ENCODE measurements at regions not wholly inside any gene's neighbourhood (a gene's known extent, or its start where the extent isn't known, plus 50 kb on each side); places are given as distances from the start of the nearest gene placed in this dataset.

DNA sequence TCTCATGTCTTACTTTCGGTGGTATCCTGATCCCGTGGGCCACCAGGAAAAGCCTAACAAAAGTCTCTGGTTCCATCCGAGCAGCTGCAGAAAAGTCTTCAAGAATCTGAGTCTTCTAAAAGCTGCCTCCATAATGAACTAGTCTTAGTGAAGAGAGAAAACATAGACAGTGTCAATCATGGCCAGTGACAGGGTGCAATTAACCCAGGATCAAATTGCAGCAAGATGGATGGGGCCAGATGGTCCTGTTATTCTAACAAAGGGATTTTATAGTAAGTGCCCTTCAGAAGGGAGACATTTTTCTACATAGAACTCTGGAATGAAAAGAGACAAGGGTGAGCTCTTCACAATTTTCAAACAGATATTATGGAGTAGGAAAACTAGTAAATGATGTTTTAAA lies 281.6 kb upstream of the ZFP64 start:
- H3K4me3 ChIP-seq (ENCODE audit: low read depth, low read length), result no peak overlapping the region
- no peak overlapping the region for H2AFZ ChIP-seq (ENCODE audit: low read length, unreplicated experiment)
- no peaks in the 10 kb centered on the region for H3K79me2 ChIP-seq (ENCODE audit: control insufficient read depth, insufficient read depth, low read length, unreplicated experiment)
- no peaks in the 10 kb centered on the region for H3K27me3 ChIP-seq (ENCODE audit: insufficient read depth, low read length)
- H3K27ac ChIP-seq (ENCODE audit: low read depth, low read length), result no peak overlapping the region
- H3K4me1 ChIP-seq (ENCODE audit: control insufficient read depth, insufficient read depth, low read length, unreplicated experiment), result no peaks in the 10 kb centered on the region
- no peaks in the 10 kb centered on the region for H3K36me3 ChIP-seq (ENCODE audit: insufficient read depth, low read length)

DNA sequence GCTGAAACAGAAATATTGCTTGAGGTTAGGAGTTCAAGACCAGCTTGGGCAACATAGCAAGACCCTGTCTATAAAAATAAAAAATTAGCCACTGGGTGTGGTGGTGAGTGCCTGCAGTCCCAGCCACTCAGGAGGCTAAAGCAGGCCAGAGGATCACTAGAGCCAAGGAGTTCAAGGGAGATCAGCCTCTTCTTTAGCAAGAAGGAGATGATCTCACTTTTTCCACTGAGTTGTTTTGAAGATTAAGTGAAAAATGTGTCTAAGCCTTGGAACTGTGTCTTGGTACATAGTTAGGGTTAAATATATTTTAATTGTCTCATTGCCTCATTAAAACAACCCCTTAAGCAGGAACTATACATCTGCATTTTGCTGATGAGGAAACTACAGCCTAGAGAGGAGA lies 279.0 kb upstream of the ZFP64 start:
- Histone ChIP-seq H3K79me2 (ENCODE audit: control insufficient read depth, insufficient read depth, low read length, unreplicated experiment) (no peaks in the 10 kb centered on the region), H3K36me3 (ENCODE audit: insufficient read depth, low read length) (no peaks in the 10 kb centered on the region), H3K4me1 (ENCODE audit: control insufficient read depth, insufficient read depth, low read length, unreplicated experiment) (no peaks in the 10 kb centered on the region), H2AFZ (ENCODE audit: low read length, unreplicated experiment) (no peak overlapping the region), H3K27ac (ENCODE audit: low read depth, low read length) (no peak overlapping the region), H3K27me3 (ENCODE audit: insufficient read depth, low read length) (no peaks in the 10 kb centered on the region), H3K4me3 (ENCODE audit: low read depth, low read length) (no peak overlapping the region)

DNA sequence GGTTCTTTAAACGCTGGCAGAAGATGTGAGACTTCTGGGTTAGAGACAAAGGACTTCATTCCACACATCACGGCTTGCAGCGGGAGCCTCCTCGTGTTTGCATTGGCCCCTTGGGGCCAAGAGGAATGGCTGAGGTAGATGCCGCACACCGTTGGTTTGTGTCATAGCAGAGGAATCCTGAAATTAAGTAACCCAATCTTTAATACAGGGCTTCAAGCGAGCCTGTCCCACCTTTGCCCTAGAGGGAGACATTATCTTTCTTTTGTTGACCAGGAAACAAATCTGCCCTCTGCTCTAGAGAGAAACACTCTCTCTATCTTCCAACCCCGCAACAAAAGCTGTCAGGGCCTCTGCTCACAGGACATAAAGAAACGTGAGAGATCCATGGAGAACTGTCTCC lies 277.5 kb upstream of the ZFP64 start:
- no peaks in the 10 kb centered on the region for H3K27me3 ChIP-seq (ENCODE audit: insufficient read depth, low read length)
- H3K36me3 ChIP-seq (ENCODE audit: insufficient read depth, low read length), result no peaks in the 10 kb centered on the region
- H3K4me1 ChIP-seq (ENCODE audit: control insufficient read depth, insufficient read depth, low read length, unreplicated experiment), result no peaks in the 10 kb centered on the region
- H3K4me3 ChIP-seq (ENCODE audit: low read depth, low read length), result no peak overlapping the region
- H2AFZ ChIP-seq (ENCODE audit: low read length, unreplicated experiment), result no peak overlapping the region
- H3K79me2 ChIP-seq (ENCODE audit: control insufficient read depth, insufficient read depth, low read length, unreplicated experiment), result no peaks in the 10 kb centered on the region
- no peak overlapping the region for H3K27ac ChIP-seq (ENCODE audit: low read depth, low read length)

DNA sequence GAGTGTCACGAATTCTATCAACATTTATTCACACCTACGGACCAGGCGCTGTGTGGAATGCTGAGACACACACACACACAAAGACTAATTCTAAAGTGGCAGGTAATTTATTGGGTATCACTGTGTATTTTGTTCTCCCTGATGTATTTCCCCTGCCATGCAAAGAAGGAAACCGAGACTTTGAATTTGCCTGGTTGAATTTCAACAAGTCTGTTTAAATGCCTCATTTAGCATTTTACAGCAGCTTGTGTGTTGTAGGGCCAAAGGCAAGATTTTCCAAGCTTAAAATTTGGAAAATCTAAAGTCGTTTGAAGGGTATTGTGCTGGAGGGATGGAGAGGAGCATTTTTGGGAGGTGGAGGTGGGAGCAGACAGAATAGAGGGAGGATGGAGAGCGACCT lies 274.4 kb upstream of the ZFP64 start:
- Histone ChIP-seq H3K79me2 (ENCODE audit: control insufficient read depth, insufficient read depth, low read length, unreplicated experiment) (no peaks in the 10 kb centered on the region), H2AFZ (ENCODE audit: low read length, unreplicated experiment) (no peak overlapping the region), H3K4me1 (ENCODE audit: control insufficient read depth, insufficient read depth, low read length, unreplicated experiment) (no peaks in the 10 kb centered on the region), H3K36me3 (ENCODE audit: insufficient read depth, low read length) (no peaks in the 10 kb centered on the region), H3K27me3 (ENCODE audit: insufficient read depth, low read length) (no peaks in the 10 kb centered on the region), H3K27ac (ENCODE audit: low read depth, low read length) (no peak overlapping the region), H3K4me3 (ENCODE audit: low read depth, low read length) (no peak overlapping the region)

DNA sequence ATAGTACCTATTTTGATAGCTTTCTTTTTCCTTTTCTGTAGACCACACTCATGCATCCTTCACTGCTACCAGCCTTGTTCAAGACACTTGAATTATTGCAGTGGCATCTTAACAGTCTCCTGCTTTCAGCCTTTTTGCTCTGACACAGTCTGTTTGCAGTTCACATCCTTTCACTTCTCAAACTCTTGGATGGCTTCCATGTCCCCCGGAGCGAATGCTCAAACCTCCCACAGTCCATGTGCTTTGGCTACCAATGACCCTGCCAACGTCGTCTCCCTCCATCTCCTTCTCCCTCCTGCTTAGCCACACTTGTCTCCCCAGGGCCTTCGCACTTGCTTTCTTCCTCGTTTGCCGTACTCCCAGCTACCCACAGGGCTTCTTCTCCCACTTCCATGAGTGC lies 270.0 kb upstream of the ZFP64 start:
- H3K27me3 ChIP-seq (ENCODE audit: insufficient read depth, low read length), result no peaks in the 10 kb centered on the region
- H3K79me2 ChIP-seq (ENCODE audit: control insufficient read depth, insufficient read depth, low read length, unreplicated experiment), result no peaks in the 10 kb centered on the region
- H3K36me3 ChIP-seq (ENCODE audit: insufficient read depth, low read length), result no peaks in the 10 kb centered on the region
- H3K27ac ChIP-seq (ENCODE audit: low read depth, low read length), result no peak overlapping the region
- H2AFZ ChIP-seq (ENCODE audit: low read length, unreplicated experiment), result no peak overlapping the region
- H3K4me3 ChIP-seq (ENCODE audit: low read depth, low read length), result no peak overlapping the region
- no peaks in the 10 kb centered on the region for H3K4me1 ChIP-seq (ENCODE audit: control insufficient read depth, insufficient read depth, low read length, unreplicated experiment)

DNA sequence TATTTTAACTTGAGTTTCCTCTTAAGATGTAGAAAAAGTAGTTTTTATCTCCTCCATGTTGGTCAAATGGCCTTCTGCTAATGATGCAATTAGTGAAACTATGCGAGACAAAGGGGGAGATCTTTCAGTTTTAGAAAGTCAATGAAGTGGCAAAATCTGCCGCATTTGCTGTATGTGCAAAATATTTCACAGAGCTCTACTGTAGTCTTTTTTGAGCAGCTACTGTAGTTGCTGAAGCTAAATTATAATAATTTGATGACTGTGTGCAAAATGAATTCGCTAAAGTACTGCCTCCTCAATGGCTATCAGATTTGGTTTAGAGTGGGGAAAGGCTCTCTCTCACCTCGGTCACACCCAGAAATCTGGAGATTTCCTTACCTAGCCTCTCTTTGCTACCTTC lies 267.6 kb upstream of the ZFP64 start:
- H2AFZ ChIP-seq (ENCODE audit: low read length, unreplicated experiment), result no peak overlapping the region
- H3K27me3 ChIP-seq (ENCODE audit: insufficient read depth, low read length), result no peaks in the 10 kb centered on the region
- no peaks in the 10 kb centered on the region for H3K4me1 ChIP-seq (ENCODE audit: control insufficient read depth, insufficient read depth, low read length, unreplicated experiment)
- no peaks in the 10 kb centered on the region for H3K36me3 ChIP-seq (ENCODE audit: insufficient read depth, low read length)
- H3K4me3 ChIP-seq (ENCODE audit: low read depth, low read length), result no peak overlapping the region
- H3K79me2 ChIP-seq (ENCODE audit: control insufficient read depth, insufficient read depth, low read length, unreplicated experiment), result no peaks in the 10 kb centered on the region
- H3K27ac ChIP-seq (ENCODE audit: low read depth, low read length), result no peak overlapping the region

DNA sequence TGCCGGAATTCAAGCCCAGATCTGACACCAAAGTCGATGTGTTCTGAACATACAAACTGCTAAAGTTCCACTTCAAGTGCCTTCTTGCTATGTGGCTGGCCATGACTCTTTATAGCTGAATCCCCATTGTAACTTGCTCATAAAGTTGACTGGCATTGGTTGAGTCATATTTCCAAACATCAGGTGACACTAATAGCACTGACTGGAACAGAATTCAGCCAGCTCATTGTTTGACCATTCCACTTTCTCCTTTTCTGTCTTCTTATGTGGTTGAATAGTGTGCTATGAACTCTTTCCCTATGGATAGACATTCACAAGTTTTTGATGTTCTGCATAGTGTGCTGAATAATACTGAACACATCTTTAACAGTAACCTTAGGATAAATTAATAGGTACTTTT lies 266.2 kb upstream of the ZFP64 start:
- H3K4me1 ChIP-seq (ENCODE audit: control insufficient read depth, insufficient read depth, low read length, unreplicated experiment), result no peaks in the 10 kb centered on the region
- H3K4me3 ChIP-seq (ENCODE audit: low read depth, low read length), result no peak overlapping the region
- H2AFZ ChIP-seq (ENCODE audit: low read length, unreplicated experiment), result no peak overlapping the region
- H3K27me3 ChIP-seq (ENCODE audit: insufficient read depth, low read length), result no peaks in the 10 kb centered on the region
- no peak overlapping the region for H3K27ac ChIP-seq (ENCODE audit: low read depth, low read length)
- H3K36me3 ChIP-seq (ENCODE audit: insufficient read depth, low read length), result no peaks in the 10 kb centered on the region
- H3K79me2 ChIP-seq (ENCODE audit: control insufficient read depth, insufficient read depth, low read length, unreplicated experiment), result no peaks in the 10 kb centered on the region

DNA sequence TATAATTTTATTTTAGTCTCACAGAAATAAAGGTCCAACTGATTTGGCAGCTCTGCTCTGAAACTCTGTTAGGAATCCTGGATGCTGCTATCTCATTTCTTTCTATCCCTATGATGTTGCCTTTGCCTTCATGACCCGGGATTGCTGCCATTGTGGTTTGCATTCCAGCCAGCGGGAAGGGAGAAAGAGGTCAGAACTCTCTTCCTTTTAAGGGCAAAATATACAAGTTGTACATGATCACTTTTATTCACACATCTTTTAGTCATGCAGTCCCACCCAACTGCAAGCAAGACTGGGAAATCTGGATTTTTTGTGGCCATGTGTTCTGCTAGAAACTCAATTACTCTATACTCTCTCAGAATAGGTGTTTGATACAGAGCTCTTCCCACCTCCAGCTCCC lies 263.1 kb upstream of the ZFP64 start:
- Histone ChIP-seq H3K36me3 (ENCODE audit: insufficient read depth, low read length) (no peaks in the 10 kb centered on the region), H3K27ac (ENCODE audit: low read depth, low read length) (no peak overlapping the region), H3K4me3 (ENCODE audit: low read depth, low read length) (no peak overlapping the region), H2AFZ (ENCODE audit: low read length, unreplicated experiment) (no peak overlapping the region), H3K27me3 (ENCODE audit: insufficient read depth, low read length) (no peaks in the 10 kb centered on the region), H3K79me2 (ENCODE audit: control insufficient read depth, insufficient read depth, low read length, unreplicated experiment) (no peaks in the 10 kb centered on the region), H3K4me1 (ENCODE audit: control insufficient read depth, insufficient read depth, low read length, unreplicated experiment) (no peaks in the 10 kb centered on the region)

DNA sequence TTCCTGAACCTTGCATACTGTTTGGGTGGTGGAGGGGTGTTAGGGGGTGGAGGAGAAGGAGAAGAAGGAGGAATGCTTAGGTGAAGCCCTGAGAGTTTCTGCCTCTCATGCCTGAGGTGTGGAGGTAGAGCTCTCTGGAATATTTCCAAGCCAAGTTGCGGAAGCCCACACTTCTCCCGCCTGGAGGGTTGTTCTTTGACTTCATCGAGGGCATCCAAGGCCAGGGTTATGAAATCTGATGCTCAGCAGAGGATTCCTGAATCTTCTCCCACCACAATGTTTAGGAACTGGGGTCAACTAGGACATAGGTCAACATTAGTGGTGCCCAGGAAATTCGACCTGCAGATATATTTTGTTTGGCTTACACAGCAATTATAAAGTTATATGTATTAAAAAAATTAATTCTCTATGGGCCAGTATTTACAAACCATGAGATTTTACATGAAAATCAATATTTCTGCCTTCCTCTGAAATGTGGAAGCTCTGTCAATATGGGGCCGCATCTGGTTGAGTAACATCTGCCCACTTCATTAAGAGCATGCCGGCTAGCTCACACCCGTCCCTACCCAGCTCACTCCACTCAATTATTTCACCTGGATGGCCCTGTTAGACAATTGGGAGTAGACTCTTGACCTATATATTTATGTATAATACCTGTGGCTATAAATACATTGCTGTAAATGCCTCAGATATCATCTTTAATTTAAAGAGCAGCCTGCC lies 257.1 kb upstream of the ZFP64 start:
- H2AFZ ChIP-seq (ENCODE audit: low read length, unreplicated experiment), result no peak overlapping the region
- no peaks in the 10 kb centered on the region for H3K27me3 ChIP-seq (ENCODE audit: insufficient read depth, low read length)
- no peaks in the 10 kb centered on the region for H3K4me1 ChIP-seq (ENCODE audit: control insufficient read depth, insufficient read depth, low read length, unreplicated experiment)
- H3K4me3 ChIP-seq (ENCODE audit: low read depth, low read length), result no peak overlapping the region
- no peaks in the 10 kb centered on the region for H3K79me2 ChIP-seq (ENCODE audit: control insufficient read depth, insufficient read depth, low read length, unreplicated experiment)
- H3K36me3 ChIP-seq (ENCODE audit: insufficient read depth, low read length), result no peaks in the 10 kb centered on the region
- no peak overlapping the region for H3K27ac ChIP-seq (ENCODE audit: low read depth, low read length)

DNA sequence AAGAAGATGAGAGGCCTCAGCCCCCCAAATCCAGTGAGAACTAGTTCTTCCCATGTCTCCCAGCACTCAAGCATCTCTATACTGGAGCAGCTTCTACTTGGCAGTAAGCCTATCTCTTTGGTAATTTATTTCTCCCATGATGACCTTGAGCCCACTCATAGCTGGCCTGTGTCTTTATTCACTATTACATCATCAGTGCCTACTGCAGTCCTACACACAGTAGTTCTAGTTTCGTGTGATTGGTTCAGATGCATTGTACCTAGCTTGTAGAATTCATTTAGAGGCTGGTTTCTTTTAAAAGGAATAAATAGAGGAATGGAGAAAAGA lies 255.6 kb upstream of the ZFP64 start:
- H3K4me1 ChIP-seq (ENCODE audit: control insufficient read depth, insufficient read depth, low read length, unreplicated experiment), result no peaks in the 10 kb centered on the region
- H2AFZ ChIP-seq (ENCODE audit: low read length, unreplicated experiment), result no peak overlapping the region
- H3K79me2 ChIP-seq (ENCODE audit: control insufficient read depth, insufficient read depth, low read length, unreplicated experiment), result no peaks in the 10 kb centered on the region
- H3K27me3 ChIP-seq (ENCODE audit: insufficient read depth, low read length), result no peaks in the 10 kb centered on the region
- H3K36me3 ChIP-seq (ENCODE audit: insufficient read depth, low read length), result no peaks in the 10 kb centered on the region
- no peak overlapping the region for H3K4me3 ChIP-seq (ENCODE audit: low read depth, low read length)
- no peak overlapping the region for H3K27ac ChIP-seq (ENCODE audit: low read depth, low read length)

DNA sequence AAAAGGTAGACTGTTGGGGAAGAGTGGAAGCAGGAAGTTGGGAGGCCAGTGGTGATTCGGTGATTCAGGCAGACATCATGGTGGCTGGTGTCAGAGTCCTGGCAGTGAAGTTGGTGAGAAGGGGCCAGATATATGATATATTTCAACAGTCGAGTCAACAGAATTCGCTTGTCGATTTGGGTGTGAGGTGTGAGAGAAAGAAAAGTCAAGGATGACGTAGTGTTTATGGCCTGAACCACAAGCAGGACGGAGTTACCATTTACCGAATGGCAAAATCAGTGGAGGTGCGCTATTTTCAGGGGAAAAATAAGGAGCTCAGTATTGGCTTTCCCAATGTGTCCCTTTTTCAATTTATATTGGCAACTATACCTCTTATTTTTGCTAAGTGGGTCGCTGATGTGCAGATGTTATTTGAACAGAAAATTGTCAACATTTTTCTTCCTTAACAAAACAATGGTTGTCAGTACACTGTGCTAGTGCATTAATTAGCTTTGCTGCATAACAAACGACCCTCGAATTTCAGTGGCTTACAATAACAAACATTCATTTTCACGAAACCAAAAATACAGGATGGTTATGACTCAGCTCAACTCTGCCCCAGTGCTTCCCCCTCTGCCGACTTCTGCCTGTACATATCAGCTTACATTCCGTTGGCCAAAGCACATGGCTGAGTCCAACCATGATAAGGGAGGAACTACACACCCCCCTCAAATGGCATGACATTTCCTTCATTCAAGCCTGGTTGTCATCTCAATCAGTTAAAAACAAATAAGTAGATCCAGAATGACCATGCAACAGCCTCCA lies 255.0 kb upstream of the ZFP64 start:
- H2AFZ ChIP-seq (ENCODE audit: low read length, unreplicated experiment), result no peak overlapping the region
- H3K4me3 ChIP-seq (ENCODE audit: low read depth, low read length), result no peak overlapping the region
- no peaks in the 10 kb centered on the region for H3K79me2 ChIP-seq (ENCODE audit: control insufficient read depth, insufficient read depth, low read length, unreplicated experiment)
- no peaks in the 10 kb centered on the region for H3K36me3 ChIP-seq (ENCODE audit: insufficient read depth, low read length)
- no peaks in the 10 kb centered on the region for H3K27me3 ChIP-seq (ENCODE audit: insufficient read depth, low read length)
- no peaks in the 10 kb centered on the region for H3K4me1 ChIP-seq (ENCODE audit: control insufficient read depth, insufficient read depth, low read length, unreplicated experiment)
- no peak overlapping the region for H3K27ac ChIP-seq (ENCODE audit: low read depth, low read length)

Measured in ACC112 (cell line).